ENCODE measurements at regions not wholly inside any gene's neighbourhood (a gene's known extent, or its start where the extent isn't known, plus 50 kb on each side); places are given as distances from the start of the nearest gene placed in this dataset.
"Not testable (repeated sequence)": the region's sequence is repeated elsewhere in the genome, so short reads cannot be mapped to it uniquely, and the experiment has no call there.

GRCh38 chr2:204145791-204146190 is 209.2 kb downstream of the ICOS start:
- no peak for DNase-seq

GRCh38 chr2:204147040-204147439 is 210.5 kb downstream of the ICOS start:
- not testable (repeated sequence) for DNase-seq

- DNase-seq: no peak
Observed at GRCh38 chr2:204150721-204151120, 214.2 kb downstream of the ICOS start.

GRCh38 chr2:204152616-204153015 is 216.1 kb downstream of the ICOS start:
- no peak for DNase-seq

GRCh38 chr2:204154863-204155262 is 218.3 kb downstream of the ICOS start:
- no peak for DNase-seq

- no peak for DNase-seq
Observed at GRCh38 chr2:204156456-204156855, 219.9 kb downstream of the ICOS start.

GRCh38 chr2:204157684-204158083 is 221.1 kb downstream of the ICOS start:
- no peak for DNase-seq

GRCh38 chr2:204159526-204159925 is 223.0 kb downstream of the ICOS start:
- DNase-seq: no peak

GRCh38 chr2:204160989-204161388 is 224.4 kb downstream of the ICOS start:
- no peak for DNase-seq

- no peak for DNase-seq
Observed at GRCh38 chr2:204161886-204162285, 225.3 kb downstream of the ICOS start.

- no peak for DNase-seq
Observed at GRCh38 chr2:204166961-204167360, 230.4 kb downstream of the ICOS start.

GRCh38 chr2:204167670-204168069 is 231.1 kb downstream of the ICOS start:
- DNase-seq: not testable (repeated sequence)

- DNase-seq: no peak
Observed at GRCh38 chr2:204170411-204170810, 233.8 kb downstream of the ICOS start.

- no peak for DNase-seq
Observed at GRCh38 chr2:204171432-204172144, 235.0 kb downstream of the ICOS start.

GRCh38 chr2:204172145-204172600 is 235.6 kb downstream of the ICOS start:
- DNase-seq: no peak

GRCh38 chr2:204174034-204174433 is 237.5 kb downstream of the ICOS start:
- DNase-seq: no peak

- no peak for DNase-seq
Observed at GRCh38 chr2:204175552-204176271, 239.1 kb downstream of the ICOS start.

- DNase-seq: no peak
Observed at GRCh38 chr2:204176306-204176705, 239.7 kb downstream of the ICOS start.

GRCh38 chr2:204177251-204177976 is 240.9 kb downstream of the ICOS start:
- DNase-seq: no peak

GRCh38 chr2:204177977-204178522 is 241.5 kb downstream of the ICOS start:
- DNase-seq: peak; percentile 76

- no peak for DNase-seq
Observed at GRCh38 chr2:204180649-204181048, 244.1 kb downstream of the ICOS start.

- no peak for DNase-seq
Observed at GRCh38 chr2:204183608-204184007, 247.0 kb downstream of the ICOS start.

GRCh38 chr2:204184226-204184625 is 247.7 kb downstream of the ICOS start:
- no peak for DNase-seq
